IMR-90 (cell line): ENCODE measurements at regions not wholly inside any gene's neighbourhood (a gene's known extent, or its start where the extent isn't known, plus 50 kb on each side); places are given as distances from the start of the nearest gene placed in this dataset.

Experiments used
- ATAC-seq: fragments of 200-7000 bp; cut with Tn5 transposase; 2 replicates; pipeline ENCODE4 v1.9.1; 2020; ENCODE audit warnings: low read depth, mild to moderate bottlenecking, moderate library complexity
- BruUV-seq: library from RNA; stranded (reverse); fragments of 400-500 nt; replicated peaks from 2 replicates; lab custom pipeline; 2021; lab: Mats Ljungman, UMichigan
- CTCF ChIA-PET: fragments of 300-600 bp; formaldehyde crosslinking; extraction: SDS; loops from one replicate; lab custom pipeline; 2021; ENCODE audit warnings: antibody characterized with exemption; lab: Yijun Ruan, JAX
- POLR2A ChIA-PET: fragments of 300-600 bp; sonication (Branson Sonifier 250); formaldehyde crosslinking; loops from one replicate; lab custom pipeline; 2022; ENCODE audit warnings: antibody characterized with exemption; ENCODE audit not compliant: unreplicated experiment; lab: Charles Lee
- DNase-seq: peaks from one replicate; pipeline ENCODE4 v3.0.0; 2013
- H2AFZ ChIP-seq: replicated peaks from 2 replicates; pipeline ENCODE3; 2013; ENCODE audit warnings: low read length, mild to moderate bottlenecking; ENCODE audit not compliant: poor library complexity
- H2AK5ac ChIP-seq: 2 replicates; pipeline ENCODE4 v1.6.1; 2013; ENCODE audit warnings: low read depth, low read length, inconsistent platforms
- H2AK9ac ChIP-seq: replicated peaks from 2 replicates; pipeline ENCODE3; 2013; ENCODE audit warnings: mild to moderate bottlenecking, low read depth, low read length, moderate library complexity; ENCODE audit not compliant: poor library complexity
- H2BK120ac ChIP-seq: 2 replicates; pipeline ENCODE4 v1.6.1; 2013; ENCODE audit warnings: low read depth, low read length, inconsistent platforms
- H2BK15ac ChIP-seq: 3 replicates; pipeline ENCODE4 v1.6.1; 2013; ENCODE audit warnings: low read depth, low read length, inconsistent platforms
- H2BK20ac ChIP-seq: 2 replicates; pipeline ENCODE4 v1.6.1; 2013; ENCODE audit warnings: low read depth, mild to moderate bottlenecking, inconsistent platforms, low read length, moderate library complexity
- H2BK5ac ChIP-seq: 2 replicates; pipeline ENCODE4 v1.6.1; 2013; ENCODE audit warnings: mild to moderate bottlenecking, low read depth, low read length, inconsistent platforms; ENCODE audit not compliant: poor library complexity, severe bottlenecking
- H3K14ac ChIP-seq: replicated peaks from 2 replicates; pipeline ENCODE4 v1.6.1; 2013; ENCODE audit warnings: low read depth, low read length, inconsistent platforms
- H3K18ac ChIP-seq: 2 replicates; pipeline ENCODE4 v1.6.1; 2013; ENCODE audit warnings: low read depth, low read length, control low read depth
- H3K23ac ChIP-seq: 2 replicates; pipeline ENCODE4 v1.6.1; 2013; ENCODE audit warnings: low read depth, low read length, inconsistent platforms
- H3K27ac ChIP-seq: 2 replicates; pipeline ENCODE4 v1.5.1; 2013; ENCODE audit warnings: mild to moderate bottlenecking, control low read depth, low read length; ENCODE audit not compliant: insufficient read depth
- H3K27me3 ChIP-seq: 2 replicates; pipeline ENCODE4 v1.6.1; 2013; ENCODE audit warnings: low read length; ENCODE audit not compliant: control insufficient read depth, insufficient read depth
- H3K36me3 ChIP-seq: 2 replicates; pipeline ENCODE4 v1.6.1; 2013; ENCODE audit warnings: low read length, mixed read lengths; ENCODE audit not compliant: control insufficient read depth, insufficient read depth
- H3K4ac ChIP-seq: 2 replicates; pipeline ENCODE4 v1.6.1; 2013; ENCODE audit warnings: low read depth, low read length, inconsistent platforms
- H3K4me1 ChIP-seq: 2 replicates; pipeline ENCODE4 v1.6.1; 2013; ENCODE audit warnings: low read length, mixed read lengths; ENCODE audit not compliant: control insufficient read depth, insufficient read depth
- H3K4me2 ChIP-seq: 2 replicates; pipeline ENCODE4 v1.6.1; 2013; ENCODE audit warnings: low read depth, mild to moderate bottlenecking, control low read depth, low read length, moderate library complexity
- H3K4me3 ChIP-seq: 2 replicates; pipeline ENCODE4 v1.5.1; 2013; ENCODE audit warnings: low read depth, mild to moderate bottlenecking, control low read depth, low read length, moderate library complexity; ENCODE audit not compliant: insufficient read depth
- H3K56ac ChIP-seq: 2 replicates; pipeline ENCODE4 v1.6.1; 2013; ENCODE audit warnings: low read length, inconsistent platforms; ENCODE audit not compliant: insufficient read depth; ENCODE audit errors: extremely low read depth
- H3K79me1 ChIP-seq, 2 experiments: 2 replicates each; pipeline ENCODE4 v1.6.1; 2013; ENCODE audit warnings: low read length in 2 of 2, inconsistent platforms in 1 of 2, low read depth in 1 of 2
- H3K9ac ChIP-seq: 2 replicates; pipeline ENCODE4 v1.6.1; 2013; ENCODE audit warnings: low read depth, low read length, control low read depth
- H3K9me1 ChIP-seq: 2 replicates; pipeline ENCODE4 v1.6.1; 2013; ENCODE audit warnings: low read length, inconsistent platforms; ENCODE audit not compliant: insufficient read depth
- H3K9me3 ChIP-seq: 2 replicates; pipeline ENCODE4 v1.6.1; 2013; ENCODE audit warnings: low read length; ENCODE audit not compliant: control insufficient read depth, insufficient read depth
- H4K20me1 ChIP-seq: 2 replicates; pipeline ENCODE4 v1.6.1; 2013; ENCODE audit warnings: low read length, inconsistent platforms; ENCODE audit not compliant: insufficient read depth
- H4K5ac ChIP-seq: 2 replicates; pipeline ENCODE4 v1.6.1; 2013; ENCODE audit warnings: mild to moderate bottlenecking, low read depth, low read length, control low read depth
- H4K8ac ChIP-seq, 2 experiments: 2 replicates each; pipeline ENCODE4 v1.6.1; 2013; ENCODE audit warnings: low read depth in 2 of 2, low read length in 2 of 2, control low read depth in 1 of 2, inconsistent platforms in 1 of 2
- H4K91ac ChIP-seq: 2 replicates; pipeline ENCODE4 v1.6.1; 2013; ENCODE audit warnings: low read depth, low read length, inconsistent platforms; ENCODE audit not compliant: insufficient read depth
- CEBPB ChIP-seq: IDR thresholded peaks from 2 replicates; pipeline ENCODE4 v1.6.1; 2012; ENCODE audit warnings: low read depth, low read length, improper control_type of control experiment
- CTCF ChIP-seq: conservative IDR thresholded peaks from 2 replicates; pipeline ENCODE4 v1.5.1; 2012; ENCODE audit warnings: mild to moderate bottlenecking, low read depth, low read length, improper control_type of control experiment
- MAFK ChIP-seq: IDR thresholded peaks from 2 replicates; pipeline ENCODE4 v1.6.1; 2012; ENCODE audit warnings: low read depth, low read length, improper control_type of control experiment
- NFE2L2 ChIP-seq: fragments of 150-350 bp; IDR thresholded peaks from 2 replicates; pipeline ENCODE4 v1.6.1; 2016; ENCODE audit warnings: low read depth, mild to moderate bottlenecking, low read length
- POLR2A ChIP-seq: IDR thresholded peaks from 2 replicates; pipeline ENCODE4 v1.6.1; 2012; ENCODE audit warnings: mild to moderate bottlenecking, low read depth, low read length
- RCOR1 ChIP-seq: IDR thresholded peaks from 2 replicates; pipeline ENCODE4 v1.6.1; 2012; ENCODE audit warnings: mild to moderate bottlenecking, low read length, improper control_type of control experiment; ENCODE audit not compliant: insufficient replicate concordance
- USF2 ChIP-seq: fragments of 150-350 bp; IDR thresholded peaks from 2 replicates; pipeline ENCODE4 v1.6.1; 2017; ENCODE audit warnings: mild to moderate bottlenecking, antibody characterized with exemption, low read length, low read depth
- WGBS, 2 experiments: methylation state at CpG; one replicate each; pipeline versions ENCODE4 v1.1.5 to v1.1.7; 2013; ENCODE audit warnings: missing lambda C conversion rate in 2 of 2; ENCODE audit not compliant: insufficient read length in 1 of 2; ENCODE audit errors: extremely low coverage in 2 of 2; 5-methylcytosine and 5-hydroxymethylcytosine counted together
- dilution Hi-C: fragments of 300-500 bp; cut with HindIII; formaldehyde crosslinking; loops from one replicate; pipeline ENCODE4 v1.14.3; 2018; ENCODE audit warnings: low sequenced_read_pairs; ENCODE audit not compliant: unreplicated experiment
- in situ Hi-C: fragments of 300-500 bp; cut with MboI; formaldehyde crosslinking; loops from 3 replicates; pipeline ENCODE4 v1.14.3; 2019; ENCODE audit warnings: low sequenced_read_pairs, inconsistent platforms, mixed read lengths
- intact Hi-C: fragments of 100-400 bp; cut with micrococcal nuclease; formaldehyde crosslinking; loops from 2 replicates; pipeline ENCODE4 v1.10.0; 2022

- H4K8ac ChIP-seq = no peak overlapping the region
- H3K23ac ChIP-seq = no peak overlapping the region
- H4K5ac ChIP-seq = no peak overlapping the region
- ATAC-seq = no peak
- no peak overlapping the region for H3K56ac ChIP-seq
- BruUV-seq = no TSS peak
- no peaks in the 10 kb centered on the region for H3K27me3 ChIP-seq
- H2BK15ac ChIP-seq = no peak overlapping the region
- no peak for DNase-seq
- CTCF ChIA-PET = no interaction called here
- no peak overlapping the region for H3K14ac ChIP-seq
- POLR2A ChIA-PET = no interaction called here
- H3K4me1 ChIP-seq = no peaks in the 10 kb centered on the region
- no peak overlapping the region for H2AFZ ChIP-seq
- H3K4me3 ChIP-seq = no peak overlapping the region
- no peak overlapping the region for H3K9ac ChIP-seq
- H2BK20ac ChIP-seq = no peak overlapping the region
- H3K18ac ChIP-seq = no peak overlapping the region
- intact Hi-C loops = no loop called here
- no peak overlapping the region for H2AK9ac ChIP-seq
- in situ Hi-C loops = no loop called here
- no peak for TF ChIP-seq MAFK
- no peak for TF ChIP-seq POLR2A
- no peak for TF ChIP-seq RCOR1
- no peak for TF ChIP-seq NFE2L2
- TF ChIP-seq CTCF = no peak
- TF ChIP-seq CEBPB = no peak
- TF ChIP-seq USF2 = no peak
- no peaks in the 10 kb centered on the region for H3K9me3 ChIP-seq
- no peaks in the 10 kb centered on the region for H4K20me1 ChIP-seq
- H2BK120ac ChIP-seq = no peak overlapping the region
- dilution Hi-C loops = no loop called here
- no peaks in the 10 kb centered on the region for H3K9me1 ChIP-seq
- H3K4me2 ChIP-seq = no peak overlapping the region
- WGBS, 2 experiments = no CpG with 5 or more reads among the region's 1 CpG
- no peaks in the 10 kb centered on the region for H3K79me1 ChIP-seq
- H3K36me3 ChIP-seq = no peaks in the 10 kb centered on the region
- H4K91ac ChIP-seq = no peak overlapping the region
- H3K4ac ChIP-seq = no peak overlapping the region
- no peak overlapping the region for H3K27ac ChIP-seq
- H2BK5ac ChIP-seq = no peak overlapping the region
- H2AK5ac ChIP-seq = no peak overlapping the region
These were observed 81.0 kb upstream of the ALCAM start for GRCh38 chr3:105285653-105286241.
